SK-N-MC (cell line): ENCODE measurements at regions not wholly inside any gene's neighbourhood (a gene's known extent, or its start where the extent isn't known, plus 50 kb on each side); places are given as distances from the start of the nearest gene placed in this dataset.

Experiments used
- DNase-seq: peaks from one replicate; pipeline ENCODE4 v3.0.0-alpha.2; 2011; ENCODE audit warnings: low read depth, low spot score
- H3K27ac ChIP-seq: fragments of 200-600 bp; sonication (generic); 2 replicates; pipeline ENCODE4 v1.5.1; 2016; ENCODE audit warnings: mixed run types
- H3K36me3 ChIP-seq: fragments of 200-600 bp; sonication (generic); 2 replicates; pipeline ENCODE4 v1.6.1; 2017; ENCODE audit warnings: antibody characterized with exemption, low read length, mixed read lengths; ENCODE audit not compliant: insufficient read depth
- H3K4me3 ChIP-seq: fragments of 200-600 bp; sonication (generic); 2 replicates; pipeline ENCODE4 v1.5.1; 2016
- H3K9ac ChIP-seq: fragments of 200-600 bp; sonication (generic); 2 replicates; pipeline ENCODE4 v1.8.0; 2017; ENCODE audit warnings: mixed run types, mixed read lengths; ENCODE audit not compliant: insufficient read length
- H3K9me3 ChIP-seq: fragments of 200-600 bp; sonication (generic); 2 replicates; pipeline ENCODE4 v1.6.1; 2017; ENCODE audit warnings: low read depth, mild to moderate bottlenecking, antibody characterized with exemption, low read length, moderate library complexity, mixed read lengths
- EZH2 ChIP-seq: fragments of 200-600 bp; sonication (generic); IDR thresholded peaks from one replicate; pipeline ENCODE4 v1.6.1; 2017; ENCODE audit warnings: antibody characterized with exemption
- FOXP2 ChIP-seq: optimal IDR thresholded peaks from 2 replicates; pipeline ENCODE3; 2011; ENCODE audit warnings: mild to moderate bottlenecking, moderate library complexity; ENCODE audit not compliant: insufficient read depth; ENCODE audit errors: extremely low read length, control extremely low read depth
- POLR2AphosphoS5 ChIP-seq: IDR thresholded peaks from 2 replicates; pipeline ENCODE4 v1.6.1; 2012; ENCODE audit warnings: mild to moderate bottlenecking, low read depth, low read length, borderline replicate concordance

- no peak for DNase-seq
- Histone ChIP-seq H3K9me3 (no peaks in the 10 kb centered on the region), H3K36me3 (no peaks in the 10 kb centered on the region), H3K4me3 (no peak overlapping the region), H3K9ac (no peak overlapping the region), H3K27ac (no peak overlapping the region)
- TF ChIP-seq EZH2 (no peak), FOXP2 (no peak), POLR2AphosphoS5 (no peak)
These were observed 162.2 kb downstream of the IRS1 start for GRCh38 chr2:226637383-226637782.

- Histone ChIP-seq H3K4me3 (no peak overlapping the region), H3K9ac (no peak overlapping the region), H3K9me3 (no peaks in the 10 kb centered on the region), H3K36me3 (no peaks in the 10 kb centered on the region), H3K27ac (no peak overlapping the region)
- no peak for DNase-seq
- TF ChIP-seq FOXP2, result no peak
- TF ChIP-seq POLR2AphosphoS5, result no peak
- no peak for TF ChIP-seq EZH2
These were observed 163.0 kb downstream of the IRS1 start for GRCh38 chr2:226636586-226636985.

- Histone ChIP-seq H3K27ac (no peak overlapping the region), H3K36me3 (no peaks in the 10 kb centered on the region), H3K4me3 (no peak overlapping the region), H3K9me3 (no peaks in the 10 kb centered on the region), H3K9ac (no peak overlapping the region)
- no peak for DNase-seq
- TF ChIP-seq EZH2 (no peak), FOXP2 (no peak), POLR2AphosphoS5 (no peak)
These were observed 164.5 kb downstream of the IRS1 start for GRCh38 chr2:226634943-226635604.

GRCh38 chr2:226631671-226632070 is 167.9 kb downstream of the IRS1 start:
- no peak for DNase-seq
- H3K9ac ChIP-seq, result no peak overlapping the region
- no peak overlapping the region for H3K4me3 ChIP-seq
- no peak for TF ChIP-seq EZH2
- no peak for TF ChIP-seq POLR2AphosphoS5
- no peak overlapping the region for H3K27ac ChIP-seq
- H3K9me3 ChIP-seq, result no peaks in the 10 kb centered on the region
- H3K36me3 ChIP-seq, result no peaks in the 10 kb centered on the region

- Histone ChIP-seq H3K9ac (no peak overlapping the region), H3K36me3 (no peaks in the 10 kb centered on the region), H3K9me3 (no peaks in the 10 kb centered on the region), H3K4me3 (no peak overlapping the region), H3K27ac (no peak overlapping the region)
- no peak for TF ChIP-seq POLR2AphosphoS5
- no peak for TF ChIP-seq EZH2
- no peak for DNase-seq
These were observed 168.4 kb downstream of the IRS1 start for GRCh38 chr2:226631187-226631586.

GRCh38 chr2:226625946-226626345 is 173.7 kb downstream of the IRS1 start:
- no peak overlapping the region for H3K4me3 ChIP-seq
- no peak overlapping the region for H3K27ac ChIP-seq
- H3K36me3 ChIP-seq, result no peaks in the 10 kb centered on the region
- no peaks in the 10 kb centered on the region for H3K9me3 ChIP-seq
- DNase-seq, result no peak
- no peak overlapping the region for H3K9ac ChIP-seq
- no peak for TF ChIP-seq FOXP2
- no peak for TF ChIP-seq EZH2
- TF ChIP-seq POLR2AphosphoS5, result no peak

- TF ChIP-seq EZH2, result no peak
- TF ChIP-seq FOXP2, result no peak
- no peak for TF ChIP-seq POLR2AphosphoS5
- no peaks in the 10 kb centered on the region for H3K9me3 ChIP-seq
- H3K36me3 ChIP-seq, result no peaks in the 10 kb centered on the region
- H3K4me3 ChIP-seq, result no peak overlapping the region
- H3K9ac ChIP-seq, result no peak overlapping the region
- DNase-seq, result no peak
- H3K27ac ChIP-seq, result no peak overlapping the region
These were observed 175.8 kb downstream of the IRS1 start for GRCh38 chr2:226623587-226624368.

GRCh38 chr2:226622484-226622883 is 177.1 kb downstream of the IRS1 start:
- TF ChIP-seq POLR2AphosphoS5, result no peak
- no peak for TF ChIP-seq EZH2
- no peak for TF ChIP-seq FOXP2
- Histone ChIP-seq H3K36me3 (no peaks in the 10 kb centered on the region), H3K9me3 (no peaks in the 10 kb centered on the region), H3K4me3 (no peak overlapping the region), H3K9ac (no peak overlapping the region), H3K27ac (no peak overlapping the region)
- no peak for DNase-seq
